Subcutaneous abdominal adipose tissue (tissue), 5 donors: ENCODE measurements at regions not wholly inside any gene's neighbourhood (a gene's known extent, or its start where the extent isn't known, plus 50 kb on each side); places are given as distances from the start of the nearest gene placed in this dataset.
"Not testable (repeated sequence)": the region's sequence is repeated elsewhere in the genome, so short reads cannot be mapped to it uniquely, and the experiment has no call there.

Experiments used
- H3K27ac ChIP-seq: one replicate; pipeline ENCODE4 v1.7.0; 2013; ENCODE audit warnings: low read depth, mild to moderate bottlenecking, inconsistent platforms, low read length, moderate library complexity
- H3K27me3 ChIP-seq, 5 donors: one replicate each; pipeline ENCODE4 v1.7.0; 2013; ENCODE audit warnings: low read length in 5 of 5, inconsistent platforms in 1 of 5; ENCODE audit not compliant: control insufficient read depth in 5 of 5, insufficient read depth in 4 of 5
- H3K36me3 ChIP-seq, 5 donors: one replicate each; pipeline ENCODE4 v1.7.0; 2013; ENCODE audit warnings: low read length in 5 of 5; ENCODE audit not compliant: control insufficient read depth in 5 of 5, insufficient read depth in 5 of 5
- H3K4me1 ChIP-seq, 5 donors: one replicate each; pipeline ENCODE4 v1.7.0; 2013; ENCODE audit warnings: low read length in 5 of 5, mild to moderate bottlenecking in 3 of 5, moderate library complexity in 1 of 5; ENCODE audit not compliant: control insufficient read depth in 5 of 5, insufficient read depth in 5 of 5
- H3K4me3 ChIP-seq, 5 donors: one replicate each; pipeline ENCODE4 v1.7.0; 2013; ENCODE audit warnings: low read length in 5 of 5, low read depth in 1 of 5
- H3K9ac ChIP-seq, 5 donors: one replicate each; pipeline ENCODE4 v1.7.0; 2013; ENCODE audit warnings: low read length in 5 of 5, mild to moderate bottlenecking in 4 of 5, moderate library complexity in 3 of 5
- H3K9me3 ChIP-seq, 5 donors: one replicate each; pipeline ENCODE4 v1.7.0; 2013; ENCODE audit warnings: low read length in 5 of 5; ENCODE audit not compliant: control insufficient read depth in 5 of 5
- donor health status: healthy.
- donor health status: healthy.
- donor health status: healthy.
- donor health status: healthy.
- donor health status: healthy.

- not testable (repeated sequence) for H3K27me3 ChIP-seq, H3K27ac ChIP-seq, H3K36me3 ChIP-seq, H3K4me3 ChIP-seq, H3K9ac ChIP-seq, H3K9me3 ChIP-seq
- peaks cover 5 to 36% (median 30%) of the 10 kb centered on the region in 5 donors for H3K4me1 ChIP-seq
Observed at GRCh38 chr1:235049716-235050378, 78.8 kb downstream of the TOMM20 start.

- H3K27me3 ChIP-seq = no peaks in the 10 kb centered on the region
- H3K9ac ChIP-seq = no peak overlapping the region
- no peak overlapping the region for H3K27ac ChIP-seq
Observed at GRCh38 chr1:235049217-235049616, 79.4 kb downstream of the TOMM20 start.

GRCh38 chr1:235047331-235047871 is 81.2 kb downstream of the TOMM20 start:
- H3K9ac ChIP-seq = peak overlapping the region in 3 of 5 donors; percentile 1 to 22 (median 5)

More at GRCh38 chr1:235049217-235049616, 79.4 kb downstream of the TOMM20 start:
- Histone ChIP-seq H3K4me3 (no peak overlapping the region), H3K4me1 (peaks cover 5 to 36% (median 30%) of the 10 kb centered on the region in 5 donors), H3K9me3 (no peaks in the 10 kb centered on the region), H3K36me3 (no peaks in the 10 kb centered on the region)

GRCh38 chr1:235045921-235046601 is 82.6 kb downstream of the TOMM20 start:
- Histone ChIP-seq H3K9me3 (no peaks in the 10 kb centered on the region), H3K27ac (no peak overlapping the region), H3K4me1 (peaks cover 5 to 22% (median 19%) of the 10 kb centered on the region in 5 donors), H3K4me3 (no peak overlapping the region), H3K9ac (no peak overlapping the region), H3K27me3 (no peaks in the 10 kb centered on the region), H3K36me3 (no peaks in the 10 kb centered on the region)

More at GRCh38 chr1:235047331-235047871, 81.2 kb downstream of the TOMM20 start:
- H3K4me3 ChIP-seq = peak overlapping the region in 3 of 5 donors; percentile 14 to 49 (median 45)
- no peaks in the 10 kb centered on the region for H3K27me3 ChIP-seq
- peak overlapping the region; percentile 88 for H3K27ac ChIP-seq
- H3K9me3 ChIP-seq = no peaks in the 10 kb centered on the region
- peaks cover 5 to 33% (median 27%) of the 10 kb centered on the region in 5 donors for H3K4me1 ChIP-seq
- no peaks in the 10 kb centered on the region for H3K36me3 ChIP-seq

GRCh38 chr1:235045034-235045690 is 83.5 kb downstream of the TOMM20 start:
- Histone ChIP-seq H3K4me1 (peaks cover 2 to 16% (median 15%) of the 10 kb centered on the region in 5 donors), H3K9ac (no peak overlapping the region), H3K27me3 (no peaks in the 10 kb centered on the region), H3K36me3 (no peaks in the 10 kb centered on the region), H3K9me3 (no peaks in the 10 kb centered on the region), H3K4me3 (no peak overlapping the region), H3K27ac (no peak overlapping the region)

GRCh38 chr1:235043234-235043633 is 85.4 kb downstream of the TOMM20 start:
- no peak overlapping the region for H3K4me3 ChIP-seq
- H3K9ac ChIP-seq = no peak overlapping the region
- peaks cover 2 to 12% (median 12%) of the 10 kb centered on the region in 5 donors for H3K4me1 ChIP-seq
- H3K27ac ChIP-seq = no peak overlapping the region
- no peaks in the 10 kb centered on the region for H3K27me3 ChIP-seq
- H3K9me3 ChIP-seq = peaks cover 0 to 4% (median 0%) of the 10 kb centered on the region in 5 donors
- no peaks in the 10 kb centered on the region for H3K36me3 ChIP-seq

- no peak overlapping the region for H3K27ac ChIP-seq
- H3K4me1 ChIP-seq = peaks cover 0 to 3% (median 0%) of the 10 kb centered on the region in 5 donors
- no peaks in the 10 kb centered on the region for H3K36me3 ChIP-seq
- peaks cover 0 to 4% (median 0%) of the 10 kb centered on the region in 5 donors for H3K9me3 ChIP-seq
- no peak overlapping the region for H3K9ac ChIP-seq
- no peak overlapping the region for H3K4me3 ChIP-seq
- no peaks in the 10 kb centered on the region for H3K27me3 ChIP-seq
Observed at GRCh38 chr1:235038701-235039100, 89.9 kb downstream of the TOMM20 start.

- Histone ChIP-seq H3K27ac (no peak overlapping the region), H3K27me3 (no peaks in the 10 kb centered on the region), H3K36me3 (no peaks in the 10 kb centered on the region), H3K4me1 (no peaks in the 10 kb centered on the region), H3K4me3 (no peak overlapping the region), H3K9ac (no peak overlapping the region), H3K9me3 (peaks cover 0 to 4% (median 0%) of the 10 kb centered on the region in 5 donors)
Observed at GRCh38 chr1:235035928-235036327, 92.7 kb downstream of the TOMM20 start.

GRCh38 chr1:235030919-235031596 is 97.6 kb downstream of the TOMM20 start:
- peaks cover 0 to 2% (median 0%) of the 10 kb centered on the region in 5 donors for H3K9me3 ChIP-seq
- no peaks in the 10 kb centered on the region for H3K36me3 ChIP-seq
- no peaks in the 10 kb centered on the region for H3K27me3 ChIP-seq
- no peak overlapping the region for H3K9ac ChIP-seq
- H3K4me1 ChIP-seq = no peaks in the 10 kb centered on the region
- H3K27ac ChIP-seq = no peak overlapping the region
- H3K4me3 ChIP-seq = no peak overlapping the region
